Skeletal muscle satellite cell (primary cell): ENCODE measurements at regions not wholly inside any gene's neighbourhood (a gene's known extent, or its start where the extent isn't known, plus 50 kb on each side); places are given as distances from the start of the nearest gene placed in this dataset.

Experiments used
- H3K27me3 ChIP-seq: 2 replicates; pipeline ENCODE4 v1.7.0; 2013; ENCODE audit warnings: low read length; ENCODE audit not compliant: control insufficient read depth, insufficient read depth
- H3K36me3 ChIP-seq: 2 replicates; pipeline ENCODE4 v1.7.0; 2013; ENCODE audit warnings: mild to moderate bottlenecking, control low read depth, low read length; ENCODE audit not compliant: insufficient read depth
- H3K4me1 ChIP-seq: 2 replicates; pipeline ENCODE4 v1.7.0; 2013; ENCODE audit warnings: low read length; ENCODE audit not compliant: control insufficient read depth, insufficient read depth
- H3K4me2 ChIP-seq: 2 replicates; pipeline ENCODE4 v1.7.0; 2013; ENCODE audit warnings: mild to moderate bottlenecking, low read length
- H3K4me3 ChIP-seq: 2 replicates; pipeline ENCODE4 v1.7.0; 2013; ENCODE audit warnings: low read length
- H3K9ac ChIP-seq: 2 replicates; pipeline ENCODE4 v1.7.0; 2013; ENCODE audit warnings: mild to moderate bottlenecking, low read depth, low read length, moderate library complexity
- H3K9me3 ChIP-seq: replicated peaks from 2 replicates; pipeline ENCODE4 v1.7.0; 2013; ENCODE audit warnings: mild to moderate bottlenecking, control low read depth, low read length

DNA sequence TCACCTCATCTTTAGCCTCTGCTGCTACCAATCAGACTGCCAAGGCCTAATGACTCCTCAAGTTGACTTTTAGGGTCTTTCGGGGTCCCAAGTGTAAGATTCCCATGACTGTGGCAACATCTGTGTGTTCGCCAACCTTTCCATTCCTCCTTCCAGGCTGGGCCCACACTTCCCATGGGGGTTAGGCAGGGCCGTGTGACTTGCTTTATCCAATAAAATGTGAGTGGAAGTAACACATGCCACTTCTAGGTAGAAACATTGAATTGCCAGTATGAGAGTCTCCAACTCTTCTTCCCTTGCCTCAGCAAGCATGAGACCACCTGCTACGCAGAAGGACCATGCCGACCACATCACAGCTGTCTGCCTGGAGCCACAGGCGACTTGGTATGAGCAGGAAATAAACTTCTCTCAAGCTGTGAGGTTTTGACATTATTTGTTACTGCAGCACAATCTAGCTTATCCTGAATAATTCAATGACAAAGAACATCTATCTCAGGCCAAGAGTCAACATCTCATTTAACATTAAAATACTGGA, 190.4 kb upstream of the IER5L start:
- Histone ChIP-seq H3K9ac (no peak overlapping the region), H3K4me1 (no peaks in the 10 kb centered on the region), H3K27me3 (peaks cover 23% of the 10 kb centered on the region), H3K9me3 (peaks cover 6% of the 10 kb centered on the region), H3K4me3 (no peak overlapping the region), H3K4me2 (no peak overlapping the region), H3K36me3 (no peaks in the 10 kb centered on the region)

DNA sequence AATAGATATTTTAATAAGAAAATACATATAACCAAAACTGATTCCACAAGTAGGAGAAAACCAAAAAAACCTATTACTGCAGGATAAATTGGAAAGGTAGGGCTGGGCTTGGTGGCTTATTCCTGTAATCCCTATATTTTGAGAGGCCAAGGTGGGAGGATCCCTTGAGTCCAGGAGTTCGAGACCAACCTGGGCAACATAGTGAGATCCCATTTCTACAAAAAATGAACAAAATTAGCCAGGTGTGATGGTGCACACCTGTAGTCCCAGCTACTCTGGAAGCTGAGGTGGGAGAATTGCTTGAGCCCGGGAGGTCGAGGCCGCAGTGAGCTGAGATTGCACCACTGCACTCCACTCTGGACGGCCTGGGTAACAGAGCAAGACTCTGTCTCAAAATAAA, 189.2 kb upstream of the IER5L start:
- Histone ChIP-seq H3K4me3 (no peak overlapping the region), H3K4me2 (no peak overlapping the region), H3K9ac (no peak overlapping the region), H3K27me3 (peaks cover 23% of the 10 kb centered on the region), H3K9me3 (peaks cover 6% of the 10 kb centered on the region), H3K4me1 (no peaks in the 10 kb centered on the region), H3K36me3 (no peaks in the 10 kb centered on the region)

- peaks cover 2% of the 10 kb centered on the region for H3K9me3 ChIP-seq
- H3K4me1 ChIP-seq, result no peaks in the 10 kb centered on the region
Measured at GRCh38 chr9:129365196-129365595, 187.1 kb upstream of the IER5L start.

GRCh38 chr9:129363216-129363873, 185.3 kb upstream of the IER5L start:
- Histone ChIP-seq H3K9ac (no peak overlapping the region), H3K4me1 (no peaks in the 10 kb centered on the region), H3K27me3 (peaks cover 19% of the 10 kb centered on the region), H3K36me3 (no peaks in the 10 kb centered on the region), H3K4me3 (no peak overlapping the region), H3K4me2 (no peak overlapping the region), H3K9me3 (no peaks in the 10 kb centered on the region)

More at GRCh38 chr9:129365196-129365595, 187.1 kb upstream of the IER5L start:
- no peak overlapping the region for H3K4me3 ChIP-seq
- H3K36me3 ChIP-seq, result no peaks in the 10 kb centered on the region
- H3K9ac ChIP-seq, result no peak overlapping the region
- peaks cover 19% of the 10 kb centered on the region for H3K27me3 ChIP-seq
- no peak overlapping the region for H3K4me2 ChIP-seq

GRCh38 chr9:129362287-129363000, 184.4 kb upstream of the IER5L start:
- Histone ChIP-seq H3K4me3 (no peak overlapping the region), H3K4me1 (no peaks in the 10 kb centered on the region), H3K36me3 (no peaks in the 10 kb centered on the region), H3K27me3 (peaks cover 19% of the 10 kb centered on the region), H3K9ac (no peak overlapping the region), H3K4me2 (no peak overlapping the region), H3K9me3 (no peaks in the 10 kb centered on the region)

DNA sequence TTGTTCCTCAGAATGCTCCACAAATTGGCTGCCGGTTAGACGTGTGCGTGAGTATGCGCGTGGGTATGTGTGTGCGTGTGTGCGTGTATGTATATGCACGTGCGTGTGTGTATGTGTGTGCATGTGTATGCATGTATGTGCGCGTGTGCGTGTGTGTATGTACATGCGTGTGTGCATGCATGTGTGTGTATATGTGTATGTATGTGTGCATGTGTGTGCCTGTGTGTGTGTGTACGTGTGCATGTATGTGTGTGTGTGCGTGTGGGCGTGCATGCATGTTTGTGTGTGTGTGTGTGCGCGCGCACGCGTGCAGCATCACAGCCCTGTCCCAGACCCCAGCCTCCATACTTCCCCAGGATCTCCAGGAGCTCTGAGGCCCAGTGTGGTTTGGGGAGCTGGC, 183.1 kb upstream of the IER5L start:
- no peak overlapping the region for H3K9ac ChIP-seq
- no peaks in the 10 kb centered on the region for H3K36me3 ChIP-seq
- H3K4me3 ChIP-seq, result no peak overlapping the region
- peaks cover 10% of the 10 kb centered on the region for H3K27me3 ChIP-seq
- no peaks in the 10 kb centered on the region for H3K4me1 ChIP-seq
- H3K4me2 ChIP-seq, result no peak overlapping the region
- H3K9me3 ChIP-seq, result no peaks in the 10 kb centered on the region

GRCh38 chr9:129359916-129360536, 182.0 kb upstream of the IER5L start:
- no peaks in the 10 kb centered on the region for H3K4me1 ChIP-seq
- peaks cover 4% of the 10 kb centered on the region for H3K9me3 ChIP-seq
- H3K9ac ChIP-seq, result no peak overlapping the region
- no peak overlapping the region for H3K4me3 ChIP-seq
- H3K27me3 ChIP-seq, result peaks cover 6% of the 10 kb centered on the region
- no peak overlapping the region for H3K4me2 ChIP-seq
- no peaks in the 10 kb centered on the region for H3K36me3 ChIP-seq

GRCh38 chr9:129359162-129359811, 181.2 kb upstream of the IER5L start:
- Histone ChIP-seq H3K27me3 (no peaks in the 10 kb centered on the region), H3K36me3 (no peaks in the 10 kb centered on the region), H3K4me2 (no peak overlapping the region), H3K9ac (no peak overlapping the region), H3K4me3 (no peak overlapping the region), H3K4me1 (no peaks in the 10 kb centered on the region), H3K9me3 (peaks cover 4% of the 10 kb centered on the region)

- H3K4me2 ChIP-seq, result no peak overlapping the region
- no peaks in the 10 kb centered on the region for H3K27me3 ChIP-seq
- peaks cover 4% of the 10 kb centered on the region for H3K9me3 ChIP-seq
- H3K9ac ChIP-seq, result no peak overlapping the region
- H3K4me1 ChIP-seq, result no peaks in the 10 kb centered on the region
- H3K4me3 ChIP-seq, result no peak overlapping the region
- H3K36me3 ChIP-seq, result no peaks in the 10 kb centered on the region
Measured at GRCh38 chr9:129358621-129359154, 180.6 kb upstream of the IER5L start.

- H3K4me3 ChIP-seq, result no peak overlapping the region
- peaks cover under 1% of the 10 kb centered on the region for H3K27me3 ChIP-seq
- no peak overlapping the region for H3K9ac ChIP-seq
- no peaks in the 10 kb centered on the region for H3K4me1 ChIP-seq
- H3K4me2 ChIP-seq, result no peak overlapping the region
- peaks cover 4% of the 10 kb centered on the region for H3K9me3 ChIP-seq
- no peaks in the 10 kb centered on the region for H3K36me3 ChIP-seq
Measured at GRCh38 chr9:129357773-129358245, 179.7 kb upstream of the IER5L start.
